Testis (tissue), 2 donors: ENCODE measurements at regions not wholly inside any gene's neighbourhood (a gene's known extent, or its start where the extent isn't known, plus 50 kb on each side); places are given as distances from the start of the nearest gene placed in this dataset.

Source experiments
- DNase-seq: peaks from one replicate; pipeline ENCODE4 v3.0.0-alpha.2; 2019
- H3K27ac ChIP-seq, 2 donors: fragments of 200-600 bp; sonication (generic); one replicate each; pipeline ENCODE4 v1.5.1; 2019
- H3K27me3 ChIP-seq: fragments of 200-600 bp; sonication (generic); one replicate; pipeline ENCODE4 v1.5.1; 2019
- H3K36me3 ChIP-seq: fragments of 200-600 bp; sonication (generic); one replicate; pipeline ENCODE4 v1.5.1; 2017; ENCODE audit warnings: low read depth; ENCODE audit errors: missing control alignments
- H3K4me1 ChIP-seq: fragments of 200-600 bp; sonication (generic); one replicate; pipeline ENCODE4 v1.5.1; 2019
- H3K4me3 ChIP-seq, 2 donors: fragments of 200-600 bp; sonication (generic); one replicate each; pipeline ENCODE4 v1.5.1; 2017 to 2019
- H3K9me3 ChIP-seq: fragments of 200-600 bp; sonication (generic); one replicate; pipeline ENCODE4 v1.5.1; 2017
- POLR2A ChIP-seq: fragments of 450-650 bp; IDR thresholded peaks from one replicate; pipeline ENCODE4 v1.6.1; 2017; ENCODE audit warnings: antibody characterized with exemption, mild to moderate bottlenecking, moderate library complexity
- WGBS, 2 donors: methylation state at CpG; one replicate each; pipeline ENCODE4 v1.1.5; 2018; 5-methylcytosine and 5-hydroxymethylcytosine counted together
- intact Hi-C: fragments of 100-400 bp; cut with DNase I; formaldehyde crosslinking; loops from one replicate; pipeline ENCODE4 v1.15.1; 2023; ENCODE audit warnings: low total_unique reads
- TF ChIP-seq, protein P1 (sequence below), 3 experiments: fragments of 450-650 bp in 2 of 3; fragments of 200-600 bp in 1 of 3; sonication (generic) in 1 of 3; IDR thresholded peaks; one replicate each; pipeline ENCODE4 v1.5.1; 2016 to 2019; ENCODE audit warnings: antibody characterized with exemption in 3 of 3, mild to moderate bottlenecking in 2 of 3, moderate library complexity in 1 of 3

DNA sequence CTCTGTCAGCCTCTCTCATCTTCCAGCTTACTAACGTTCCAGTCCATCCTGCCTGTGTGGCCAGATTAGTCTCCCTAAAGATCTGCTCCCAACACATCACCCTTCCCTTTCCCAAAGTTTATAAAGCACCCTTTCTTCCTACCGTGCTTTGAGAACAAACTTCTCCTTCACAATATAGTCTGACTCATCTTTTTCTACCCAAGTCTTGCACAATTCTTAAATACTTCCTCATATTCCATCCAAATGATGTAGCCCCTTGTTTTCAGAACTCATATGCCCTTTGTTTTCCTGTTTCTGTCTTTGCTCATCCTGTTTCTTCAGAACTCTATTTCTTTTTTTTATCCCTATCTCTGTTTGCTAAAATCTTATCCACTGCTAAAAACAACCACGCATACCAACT lies 326.8 kb downstream of the MFSD1 start:
- WGBS, 2 donors, result 73 to 85% methylated on average over 3 of the region's 3 CpGs
- no peak for TF ChIP-seq POLR2A
- TF ChIP-seq, protein P1, sequence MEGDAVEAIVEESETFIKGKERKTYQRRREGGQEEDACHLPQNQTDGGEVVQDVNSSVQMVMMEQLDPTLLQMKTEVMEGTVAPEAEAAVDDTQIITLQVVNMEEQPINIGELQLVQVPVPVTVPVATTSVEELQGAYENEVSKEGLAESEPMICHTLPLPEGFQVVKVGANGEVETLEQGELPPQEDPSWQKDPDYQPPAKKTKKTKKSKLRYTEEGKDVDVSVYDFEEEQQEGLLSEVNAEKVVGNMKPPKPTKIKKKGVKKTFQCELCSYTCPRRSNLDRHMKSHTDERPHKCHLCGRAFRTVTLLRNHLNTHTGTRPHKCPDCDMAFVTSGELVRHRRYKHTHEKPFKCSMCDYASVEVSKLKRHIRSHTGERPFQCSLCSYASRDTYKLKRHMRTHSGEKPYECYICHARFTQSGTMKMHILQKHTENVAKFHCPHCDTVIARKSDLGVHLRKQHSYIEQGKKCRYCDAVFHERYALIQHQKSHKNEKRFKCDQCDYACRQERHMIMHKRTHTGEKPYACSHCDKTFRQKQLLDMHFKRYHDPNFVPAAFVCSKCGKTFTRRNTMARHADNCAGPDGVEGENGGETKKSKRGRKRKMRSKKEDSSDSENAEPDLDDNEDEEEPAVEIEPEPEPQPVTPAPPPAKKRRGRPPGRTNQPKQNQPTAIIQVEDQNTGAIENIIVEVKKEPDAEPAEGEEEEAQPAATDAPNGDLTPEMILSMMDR (IDR thresholded peaks at IDR 0.05), result no peak
- Histone ChIP-seq H3K36me3 (no peaks in the 10 kb centered on the region), H3K4me1 (no peaks in the 10 kb centered on the region), H3K27me3 (no peaks in the 10 kb centered on the region), H3K27ac (no peak overlapping the region), H3K9me3 (no peaks in the 10 kb centered on the region), H3K4me3 (no peak overlapping the region)
- no peak for DNase-seq
- intact Hi-C loops, result no loop called here

DNA sequence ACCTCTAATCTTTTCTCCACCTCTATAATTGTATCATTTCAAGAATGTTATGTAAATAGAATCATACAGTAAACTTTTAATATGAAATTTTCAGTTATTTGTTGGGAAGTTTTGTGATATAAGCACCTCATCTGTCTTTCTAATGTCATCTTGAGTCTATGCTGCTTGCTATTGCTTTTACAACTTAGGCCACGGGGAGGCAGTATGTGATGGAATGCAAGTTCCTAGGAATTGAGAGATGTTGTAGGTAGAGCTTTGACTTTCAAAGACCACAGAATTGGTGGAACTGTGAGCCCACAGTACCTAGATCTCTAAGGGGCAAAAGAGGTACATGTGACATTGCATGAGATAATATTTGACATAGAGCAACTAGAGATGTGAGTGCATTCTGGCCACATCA lies 328.3 kb downstream of the MFSD1 start:
- 36 to 43% methylated on average over 1 of the region's 1 CpG for WGBS, 2 donors

DNA sequence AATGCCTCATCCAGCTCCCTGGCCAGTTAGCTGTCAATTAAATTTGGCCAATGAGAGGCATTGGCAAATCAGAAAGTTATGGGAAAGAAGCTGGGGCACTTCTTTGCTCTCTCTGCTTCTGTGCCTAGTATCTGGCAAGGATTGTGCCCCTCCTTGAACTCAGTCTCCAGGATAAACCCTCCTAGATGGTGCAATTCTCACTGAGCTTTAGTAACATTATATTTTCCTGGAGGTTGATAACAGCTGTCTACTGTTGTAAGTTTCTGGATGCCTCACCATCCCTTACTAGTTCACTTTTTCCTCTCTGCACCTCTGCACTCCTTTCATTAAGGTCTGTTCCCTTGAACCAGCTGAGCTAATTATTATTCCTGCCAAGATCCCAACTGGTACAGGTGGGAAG lies 329.5 kb downstream of the MFSD1 start:
- H3K9me3 ChIP-seq, result no peaks in the 10 kb centered on the region
- intact Hi-C loops, result no loop called here
- no peaks in the 10 kb centered on the region for H3K27me3 ChIP-seq
- no peak overlapping the region for H3K27ac ChIP-seq
- no peak overlapping the region for H3K4me3 ChIP-seq
- H3K4me1 ChIP-seq, result no peaks in the 10 kb centered on the region
- TF ChIP-seq, protein P1 (IDR thresholded peaks at IDR 0.05), result no peak
- TF ChIP-seq POLR2A, result no peak
- DNase-seq, result no peak
- no peaks in the 10 kb centered on the region for H3K36me3 ChIP-seq

More for the DNA sequence above, 328.3 kb downstream of the MFSD1 start:
- no peak overlapping the region for H3K27ac ChIP-seq
- no peak for TF ChIP-seq POLR2A
- TF ChIP-seq, protein P1 (IDR thresholded peaks at IDR 0.05), result peak in 1 of 3 experiments; percentile 28
- H3K36me3 ChIP-seq, result no peaks in the 10 kb centered on the region
- intact Hi-C loops, result no loop called here
- no peak overlapping the region for H3K4me3 ChIP-seq
- peak; percentile 46 for DNase-seq
- H3K4me1 ChIP-seq, result no peaks in the 10 kb centered on the region
- no peaks in the 10 kb centered on the region for H3K27me3 ChIP-seq
- H3K9me3 ChIP-seq, result no peaks in the 10 kb centered on the region

DNA sequence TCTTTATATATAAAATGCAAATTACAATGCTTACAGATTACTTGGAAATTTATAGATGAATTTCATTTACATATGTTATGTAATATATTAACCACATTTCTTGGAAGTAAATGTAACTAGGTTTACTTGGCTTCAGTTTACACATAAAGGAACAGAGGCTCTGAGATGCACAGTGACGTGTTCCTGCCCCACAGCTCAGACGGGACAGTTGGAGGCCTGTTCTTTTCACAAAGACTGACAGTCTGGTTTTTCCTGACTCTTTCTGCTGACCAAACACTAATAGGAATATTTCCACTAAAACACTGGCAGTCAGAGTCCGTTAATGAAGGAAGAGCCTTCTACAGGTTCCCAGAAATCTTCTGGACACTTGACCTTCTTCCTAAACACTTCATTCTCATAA lies 336.1 kb downstream of the MFSD1 start:
- DNase-seq, result no peak
- H3K27me3 ChIP-seq, result no peaks in the 10 kb centered on the region
- H3K36me3 ChIP-seq, result no peaks in the 10 kb centered on the region
- TF ChIP-seq, protein P1 (IDR thresholded peaks at IDR 0.05), result no peak
- TF ChIP-seq POLR2A, result no peak
- intact Hi-C loops, result no loop called here
- no peaks in the 10 kb centered on the region for H3K4me1 ChIP-seq
- no peak overlapping the region for H3K4me3 ChIP-seq
- H3K27ac ChIP-seq, result no peak overlapping the region
- H3K9me3 ChIP-seq, result no peaks in the 10 kb centered on the region
- WGBS, 2 donors, result 56 to 62% methylated on average over 3 of the region's 3 CpGs

DNA sequence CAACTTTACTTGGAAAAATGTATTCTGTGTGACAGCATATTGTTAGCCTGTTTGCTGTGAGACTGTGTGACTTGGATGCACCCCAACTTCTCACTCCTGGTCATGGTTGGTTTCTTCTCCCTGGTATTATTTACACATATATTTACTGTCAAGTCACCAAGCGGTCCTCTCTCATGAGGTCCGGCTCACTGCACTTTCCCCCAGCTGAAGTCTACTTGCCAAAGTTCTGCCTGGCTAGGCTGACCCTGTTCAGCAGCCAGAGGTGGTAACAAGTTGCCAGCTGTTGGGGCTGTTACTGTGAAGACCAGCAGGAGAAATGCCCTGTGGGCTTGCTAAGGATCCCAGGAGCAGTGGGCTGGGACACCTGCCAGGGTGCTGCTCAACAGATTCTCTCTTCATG lies 337.5 kb downstream of the MFSD1 start:
- intact Hi-C loops, result no loop called here
- no peak overlapping the region for H3K27ac ChIP-seq
- H3K4me3 ChIP-seq, result no peak overlapping the region
- TF ChIP-seq, protein P1 (IDR thresholded peaks at IDR 0.05), result no peak
- TF ChIP-seq POLR2A, result no peak
- DNase-seq, result no peak
- H3K9me3 ChIP-seq, result no peaks in the 10 kb centered on the region
- H3K27me3 ChIP-seq, result no peaks in the 10 kb centered on the region
- WGBS, 2 donors, result 89 to 100% methylated on average over 2 of the region's 2 CpGs
- H3K4me1 ChIP-seq, result no peaks in the 10 kb centered on the region
- H3K36me3 ChIP-seq, result no peaks in the 10 kb centered on the region
